ENCODE measurements at regions not wholly inside any gene's neighbourhood (a gene's known extent, or its start where the extent isn't known, plus 50 kb on each side); places are given as distances from the start of the nearest gene placed in this dataset.

- Histone ChIP-seq H3K9me3 (replicated peaks; ENCODE audit: control insufficient read depth, insufficient read depth, low read length) (no peaks in the 10 kb centered on the region), H2AFZ (ENCODE audit: low read depth, low read length) (no peak overlapping the region), H4K20me1 (replicated peaks; ENCODE audit: control insufficient read depth, extremely low read depth, insufficient read depth, low read length) (no peaks in the 10 kb centered on the region), H3K9ac (replicated peaks; ENCODE audit: extremely low read depth, insufficient read depth, low read length) (no peak overlapping the region), H3K27ac (ENCODE audit: insufficient read depth, low read depth, low read length) (no peak overlapping the region), H3K4me3 (replicated peaks in 1 of 3; ENCODE audit: insufficient read depth in 1 of 3, low read depth in 1 of 3, low read length in 3 of 3) (no peak overlapping the region), H3K4me1 (ENCODE audit: control insufficient read depth, extremely low read depth, insufficient read depth, low read length) (no peaks in the 10 kb centered on the region), H3K9me1 (replicated peaks; ENCODE audit: control insufficient read depth, extremely low read depth, insufficient read depth, low read length) (no peaks in the 10 kb centered on the region), H3K79me2 (ENCODE audit: control insufficient read depth, insufficient read depth, low read length) (no peaks in the 10 kb centered on the region), H3K36me3 (ENCODE audit: control insufficient read depth in 2 of 2, extremely low read depth in 1 of 2, insufficient read depth in 2 of 2, low read length in 2 of 2) (no peaks in the 10 kb centered on the region), H3K4me2 (ENCODE audit: insufficient read depth, low read length) (no peak overlapping the region), H3K27me3 (ENCODE audit: control insufficient read depth in 2 of 2, insufficient read depth in 2 of 2, low read length in 2 of 2) (no peaks in the 10 kb centered on the region)
- TF ChIP-seq POLR2A (IDR thresholded peaks at IDR 0.05; ENCODE audit: low read depth, low read length) (no peak), JUN (IDR thresholded peaks at IDR 0.05; ENCODE audit: borderline replicate concordance, insufficient read depth, insufficient read length, low read depth) (no peak), MAX (IDR thresholded peaks at IDR 0.05; ENCODE audit: insufficient read depth, insufficient read length) (no peak)
- dilution Hi-C loops (cut with MboI; ENCODE audit: extremely low pct_ligation_motif_present, low sequenced_read_pairs) (no loop called here), intact Hi-C loops (cut with micrococcal nuclease) (no loop called here)
- no TSS peak for BruUV-seq (replicated peaks)
- DNase-seq (ENCODE audit: low read depth, low spot score) (no peak), FAIRE-seq (no peak)
- CTCF ChIA-PET: no interaction called here
- POLR2A ChIA-PET: no interaction called here
Measured at GRCh38 chr5:21254161-21254560, 1266.2 kb upstream of the CDH18 start.

DNA sequence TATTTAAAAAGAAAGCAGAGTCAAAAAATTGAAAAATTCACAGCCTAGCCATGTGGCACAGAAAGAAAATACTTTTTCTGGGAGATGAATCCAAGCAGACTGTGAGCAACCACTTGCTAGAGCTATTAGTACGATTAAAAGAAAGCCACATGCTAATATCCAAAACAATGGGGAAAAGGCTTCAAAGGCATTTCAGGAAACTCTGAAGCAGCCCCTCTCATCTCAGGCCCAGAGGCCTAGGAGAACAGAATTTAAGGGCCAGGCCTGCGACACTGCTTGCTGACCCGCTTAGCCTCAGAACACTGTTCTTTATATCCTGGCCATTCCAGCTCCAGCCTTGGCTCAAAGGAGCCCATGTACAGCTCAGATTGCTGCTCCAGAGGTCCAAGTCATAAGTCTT, 1257.0 kb upstream of the CDH18 start:
- Histone ChIP-seq H3K27me3 (ENCODE audit: control insufficient read depth in 2 of 2, insufficient read depth in 2 of 2, low read length in 2 of 2) (no peaks in the 10 kb centered on the region), H3K79me2 (ENCODE audit: control insufficient read depth, insufficient read depth, low read length) (no peaks in the 10 kb centered on the region), H4K20me1 (replicated peaks; ENCODE audit: control insufficient read depth, extremely low read depth, insufficient read depth, low read length) (no peaks in the 10 kb centered on the region), H3K36me3 (ENCODE audit: control insufficient read depth in 2 of 2, extremely low read depth in 1 of 2, insufficient read depth in 2 of 2, low read length in 2 of 2) (no peaks in the 10 kb centered on the region), H3K4me3 (replicated peaks in 1 of 3; ENCODE audit: insufficient read depth in 1 of 3, low read depth in 1 of 3, low read length in 3 of 3) (no peak overlapping the region), H3K9ac (replicated peaks; ENCODE audit: extremely low read depth, insufficient read depth, low read length) (no peak overlapping the region), H3K9me3 (replicated peaks; ENCODE audit: control insufficient read depth, insufficient read depth, low read length) (no peaks in the 10 kb centered on the region), H3K27ac (ENCODE audit: insufficient read depth, low read depth, low read length) (no peak overlapping the region), H3K4me2 (ENCODE audit: insufficient read depth, low read length) (no peak overlapping the region), H2AFZ (ENCODE audit: low read depth, low read length) (no peak overlapping the region), H3K9me1 (replicated peaks; ENCODE audit: control insufficient read depth, extremely low read depth, insufficient read depth, low read length) (no peaks in the 10 kb centered on the region), H3K4me1 (ENCODE audit: control insufficient read depth, extremely low read depth, insufficient read depth, low read length) (no peaks in the 10 kb centered on the region)
- dilution Hi-C loops (cut with MboI; ENCODE audit: extremely low pct_ligation_motif_present, low sequenced_read_pairs) (no loop called here), intact Hi-C loops (cut with micrococcal nuclease) (no loop called here)
- ChIA-PET CTCF (no interaction called here), POLR2A (no interaction called here)
- FAIRE-seq (no peak), DNase-seq (ENCODE audit: low read depth, low spot score) (no peak)
- no TSS peak for BruUV-seq (replicated peaks)
- TF ChIP-seq MAX (IDR thresholded peaks at IDR 0.05; ENCODE audit: insufficient read depth, insufficient read length) (no peak), POLR2A (IDR thresholded peaks at IDR 0.05; ENCODE audit: low read depth, low read length) (no peak), JUN (IDR thresholded peaks at IDR 0.05; ENCODE audit: borderline replicate concordance, insufficient read depth, insufficient read length, low read depth) (no peak), FOS (IDR thresholded peaks at IDR 0.05; ENCODE audit: borderline replicate concordance, insufficient read depth, low read length) (no peak), MYC (IDR thresholded peaks at IDR 0.05; ENCODE audit: low read depth, low read length) (no peak), POLR2AphosphoS5 (IDR thresholded peaks at IDR 0.05; ENCODE audit: insufficient read depth, low read depth, low read length) (no peak), EZH2 (IDR thresholded peaks at IDR 0.05; ENCODE audit: borderline replicate concordance, low read depth, low read length, severe bottlenecking) (no peak), GATA2 (IDR thresholded peaks at IDR 0.05; ENCODE audit: insufficient read depth, insufficient read length, low read depth, low read length) (no peak)
- TF ChIP-seq, protein P1, sequence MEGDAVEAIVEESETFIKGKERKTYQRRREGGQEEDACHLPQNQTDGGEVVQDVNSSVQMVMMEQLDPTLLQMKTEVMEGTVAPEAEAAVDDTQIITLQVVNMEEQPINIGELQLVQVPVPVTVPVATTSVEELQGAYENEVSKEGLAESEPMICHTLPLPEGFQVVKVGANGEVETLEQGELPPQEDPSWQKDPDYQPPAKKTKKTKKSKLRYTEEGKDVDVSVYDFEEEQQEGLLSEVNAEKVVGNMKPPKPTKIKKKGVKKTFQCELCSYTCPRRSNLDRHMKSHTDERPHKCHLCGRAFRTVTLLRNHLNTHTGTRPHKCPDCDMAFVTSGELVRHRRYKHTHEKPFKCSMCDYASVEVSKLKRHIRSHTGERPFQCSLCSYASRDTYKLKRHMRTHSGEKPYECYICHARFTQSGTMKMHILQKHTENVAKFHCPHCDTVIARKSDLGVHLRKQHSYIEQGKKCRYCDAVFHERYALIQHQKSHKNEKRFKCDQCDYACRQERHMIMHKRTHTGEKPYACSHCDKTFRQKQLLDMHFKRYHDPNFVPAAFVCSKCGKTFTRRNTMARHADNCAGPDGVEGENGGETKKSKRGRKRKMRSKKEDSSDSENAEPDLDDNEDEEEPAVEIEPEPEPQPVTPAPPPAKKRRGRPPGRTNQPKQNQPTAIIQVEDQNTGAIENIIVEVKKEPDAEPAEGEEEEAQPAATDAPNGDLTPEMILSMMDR (IDR thresholded peaks at IDR 0.05; ENCODE audit: extremely low read depth in 1 of 2, insufficient read depth in 1 of 2, low read depth in 1 of 2, low read length in 2 of 2): no peak

Data from endothelial cell of umbilical vein (primary cell).